Pulmonary artery endothelial cell (primary cell): ENCODE measurements at regions not wholly inside any gene's neighbourhood (a gene's known extent, or its start where the extent isn't known, plus 50 kb on each side); places are given as distances from the start of the nearest gene placed in this dataset.

ENCODE experiments used
- DNase-seq: peaks from one replicate; pipeline ENCODE4 v3.0.0-alpha.2; 2011; ENCODE audit warnings: low read depth, low spot score

- no peak for DNase-seq
Observed at GRCh38 chr2:161101406-161101805, 58.8 kb upstream of the TANK start.

- DNase-seq, result no peak
Observed at GRCh38 chr2:161102770-161103450, 57.3 kb upstream of the TANK start.

GRCh38 chr2:161103451-161103831 is 56.8 kb upstream of the TANK start:
- DNase-seq, result no peak

GRCh38 chr2:161104054-161104553 is 56.1 kb upstream of the TANK start:
- no peak for DNase-seq

GRCh38 chr2:161107265-161107664 is 53.0 kb upstream of the TANK start:
- DNase-seq, result no peak
